ENCODE measurements at regions not wholly inside any gene's neighbourhood (a gene's known extent, or its start where the extent isn't known, plus 50 kb on each side); places are given as distances from the start of the nearest gene placed in this dataset.

- Histone ChIP-seq H3K9ac (no peak overlapping the region), H3K79me2 (no peaks in the 10 kb centered on the region), H3K27me3 (ENCODE audit: control insufficient read depth, insufficient read depth, low read length) (no peaks in the 10 kb centered on the region), H2AFZ (no peak overlapping the region), H3K36me3 (ENCODE audit: control insufficient read depth, insufficient read depth, low read length) (no peaks in the 10 kb centered on the region), H3K9me3 (ENCODE audit: control insufficient read depth, low read length) (no peaks in the 10 kb centered on the region), H3K27ac (no peak overlapping the region), H3K4me2 (ENCODE audit: low read length) (no peak overlapping the region), H3K4me3 (ENCODE audit: low read depth, low read length) (no peak overlapping the region), H3K4me1 (no peaks in the 10 kb centered on the region)
- no peak for TF ChIP-seq CTCF (IDR thresholded peaks at IDR 0.05)
Measured at GRCh38 chr1:231104917-231105316, 56.9 kb upstream of the TRIM67 start.

GRCh38 chr1:231103961-231104360 is 57.9 kb upstream of the TRIM67 start:
- H3K4me3 ChIP-seq (ENCODE audit: low read depth, low read length), result no peak overlapping the region
- no peaks in the 10 kb centered on the region for H3K27me3 ChIP-seq (ENCODE audit: control insufficient read depth, insufficient read depth, low read length)
- H3K36me3 ChIP-seq (ENCODE audit: control insufficient read depth, insufficient read depth, low read length), result no peaks in the 10 kb centered on the region
- no peak overlapping the region for H3K9ac ChIP-seq
- no peaks in the 10 kb centered on the region for H3K79me2 ChIP-seq
- TF ChIP-seq CTCF (IDR thresholded peaks at IDR 0.05), result no peak
- no peak overlapping the region for H3K27ac ChIP-seq
- no peak overlapping the region for H3K4me2 ChIP-seq (ENCODE audit: low read length)
- no peaks in the 10 kb centered on the region for H3K4me1 ChIP-seq
- H2AFZ ChIP-seq, result no peak overlapping the region
- H3K9me3 ChIP-seq (ENCODE audit: control insufficient read depth, low read length), result no peaks in the 10 kb centered on the region

GRCh38 chr1:231099996-231100767 is 60.1 kb upstream of the FAM89A start:
- Histone ChIP-seq H3K4me2 (ENCODE audit: low read length) (no peak overlapping the region), H2AFZ (no peak overlapping the region), H3K4me1 (no peaks in the 10 kb centered on the region), H3K79me2 (no peaks in the 10 kb centered on the region), H3K9ac (no peak overlapping the region), H3K4me3 (ENCODE audit: low read depth, low read length) (no peak overlapping the region), H3K27ac (no peak overlapping the region), H3K27me3 (ENCODE audit: control insufficient read depth, insufficient read depth, low read length) (no peaks in the 10 kb centered on the region), H3K9me3 (ENCODE audit: control insufficient read depth, low read length) (no peaks in the 10 kb centered on the region), H3K36me3 (ENCODE audit: control insufficient read depth, insufficient read depth, low read length) (no peaks in the 10 kb centered on the region)
- TF ChIP-seq CTCF (IDR thresholded peaks at IDR 0.05), result no peak

- Histone ChIP-seq H3K4me3 (ENCODE audit: low read depth, low read length) (no peak overlapping the region), H3K27me3 (ENCODE audit: control insufficient read depth, insufficient read depth, low read length) (no peaks in the 10 kb centered on the region), H3K79me2 (no peaks in the 10 kb centered on the region), H3K9ac (no peak overlapping the region), H3K27ac (no peak overlapping the region), H3K36me3 (ENCODE audit: control insufficient read depth, insufficient read depth, low read length) (no peaks in the 10 kb centered on the region), H3K4me2 (ENCODE audit: low read length) (no peak overlapping the region), H3K4me1 (no peaks in the 10 kb centered on the region), H2AFZ (no peak overlapping the region), H3K9me3 (ENCODE audit: control insufficient read depth, low read length) (no peaks in the 10 kb centered on the region)
- TF ChIP-seq CTCF (IDR thresholded peaks at IDR 0.05), result no peak
Measured at GRCh38 chr1:231099311-231099710, 59.3 kb upstream of the FAM89A start.

GRCh38 chr1:231095595-231095994 is 55.5 kb upstream of the FAM89A start:
- Histone ChIP-seq H3K27ac (no peak overlapping the region), H3K4me1 (no peaks in the 10 kb centered on the region), H3K27me3 (ENCODE audit: control insufficient read depth, insufficient read depth, low read length) (no peaks in the 10 kb centered on the region), H3K4me3 (ENCODE audit: low read depth, low read length) (no peak overlapping the region), H3K79me2 (no peaks in the 10 kb centered on the region), H2AFZ (no peak overlapping the region), H3K4me2 (ENCODE audit: low read length) (no peak overlapping the region), H3K9me3 (ENCODE audit: control insufficient read depth, low read length) (no peaks in the 10 kb centered on the region), H3K9ac (no peak overlapping the region), H3K36me3 (ENCODE audit: control insufficient read depth, insufficient read depth, low read length) (no peaks in the 10 kb centered on the region)
- no peak for TF ChIP-seq CTCF (IDR thresholded peaks at IDR 0.05)

All from parathyroid adenoma (tissue), 2 donors.